GM12878 (cell line): ENCODE measurements at regions not wholly inside any gene's neighbourhood (a gene's known extent, or its start where the extent isn't known, plus 50 kb on each side); places are given as distances from the start of the nearest gene placed in this dataset.

Source experiments
- BACH1 ChIP-seq: fragments of 450-650 bp; IDR thresholded peaks from 2 replicates; pipeline ENCODE4 v1.6.1; 2017; ENCODE audit warnings: mild to moderate bottlenecking, borderline replicate concordance
- DPF2 ChIP-seq: fragments of 450-650 bp; IDR thresholded peaks from 2 replicates; pipeline ENCODE4 v1.6.1; 2017; ENCODE audit warnings: mild to moderate bottlenecking
- EZH2 ChIP-seq: IDR thresholded peaks from 2 replicates; pipeline ENCODE4 v1.6.1; 2012; ENCODE audit warnings: low read depth, mild to moderate bottlenecking, control low read depth, inconsistent platforms, low read length, borderline replicate concordance; ENCODE audit not compliant: control insufficient read depth
- IRF4 ChIP-seq: IDR thresholded peaks from 2 replicates; pipeline ENCODE4 v1.6.1; 2011; ENCODE audit warnings: low read depth, low read length
- KAT2A ChIP-seq: conservative IDR thresholded peaks from 2 replicates; pipeline ENCODE4 v1.6.1; 2011; ENCODE audit warnings: low read depth, low read length; ENCODE audit not compliant: control insufficient read depth
- NFIC ChIP-seq: IDR thresholded peaks from 2 replicates; pipeline ENCODE4 v1.6.1; 2012; ENCODE audit warnings: low read depth, mild to moderate bottlenecking, inconsistent platforms, low read length, moderate library complexity
- PRDM15 ChIP-seq: fragments of 450-650 bp; formaldehyde crosslinking; IDR thresholded peaks from 2 replicates; pipeline ENCODE4 v1.4.0; 2020; ENCODE audit warnings: mild to moderate bottlenecking, moderate library complexity
- RFX5 ChIP-seq: IDR thresholded peaks from 2 replicates; pipeline ENCODE4 v1.6.1; 2011; ENCODE audit warnings: low read depth, low read length, improper control_type of control experiment
- TF ChIP-seq, protein P1 (sequence below), 3 experiments: IDR thresholded peaks in 2 of 3; conservative IDR thresholded peaks in 1 of 3; 2 replicates each; pipeline ENCODE4 v1.5.1; 2011; ENCODE audit warnings: low read depth in 3 of 3, low read length in 3 of 3, mild to moderate bottlenecking in 3 of 3, control low read depth in 2 of 3, moderate library complexity in 2 of 3, inconsistent platforms in 1 of 3, mixed read lengths in 1 of 3; ENCODE audit not compliant: control insufficient read depth in 2 of 3, insufficient read depth in 1 of 3; ENCODE audit errors: extremely low read depth in 1 of 3
- TF ChIP-seq, protein P2 (sequence below): IDR thresholded peaks from 2 replicates; pipeline ENCODE4 v1.6.1; 2012; ENCODE audit warnings: low read depth, low read length, improper control_type of control experiment
- TF ChIP-seq, protein P3 (sequence below): IDR thresholded peaks from 2 replicates; pipeline ENCODE4 v1.6.1; 2011; ENCODE audit warnings: low read depth, low read length, improper control_type of control experiment, borderline replicate concordance

DNA sequence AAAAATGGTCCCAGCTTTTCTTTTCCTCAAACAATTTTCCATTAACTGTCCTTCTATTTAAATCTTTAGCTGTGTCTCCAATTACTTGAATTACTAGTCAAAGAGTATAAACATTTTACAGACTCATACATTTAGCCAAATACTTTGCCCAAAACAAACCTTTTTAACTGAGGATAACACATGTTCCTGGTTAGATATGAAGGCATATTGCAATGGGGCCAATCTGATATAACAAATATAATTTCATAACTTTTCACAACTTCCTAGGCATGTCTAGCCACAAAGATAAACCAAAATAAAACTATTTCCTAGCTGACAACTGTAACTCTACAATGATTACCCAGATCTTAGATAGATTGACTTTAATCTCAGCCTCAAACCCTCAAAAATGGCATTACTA is 247.5 kb upstream of the ZNF521 start:
- TF ChIP-seq IRF4 (no peak), EZH2 (no peak), NFIC (no peak), KAT2A (no peak), BACH1 (no peak), RFX5 (no peak), DPF2 (no peak), PRDM15 (CRISPR knock-in tag) (no peak)
- TF ChIP-seq, protein P1, sequence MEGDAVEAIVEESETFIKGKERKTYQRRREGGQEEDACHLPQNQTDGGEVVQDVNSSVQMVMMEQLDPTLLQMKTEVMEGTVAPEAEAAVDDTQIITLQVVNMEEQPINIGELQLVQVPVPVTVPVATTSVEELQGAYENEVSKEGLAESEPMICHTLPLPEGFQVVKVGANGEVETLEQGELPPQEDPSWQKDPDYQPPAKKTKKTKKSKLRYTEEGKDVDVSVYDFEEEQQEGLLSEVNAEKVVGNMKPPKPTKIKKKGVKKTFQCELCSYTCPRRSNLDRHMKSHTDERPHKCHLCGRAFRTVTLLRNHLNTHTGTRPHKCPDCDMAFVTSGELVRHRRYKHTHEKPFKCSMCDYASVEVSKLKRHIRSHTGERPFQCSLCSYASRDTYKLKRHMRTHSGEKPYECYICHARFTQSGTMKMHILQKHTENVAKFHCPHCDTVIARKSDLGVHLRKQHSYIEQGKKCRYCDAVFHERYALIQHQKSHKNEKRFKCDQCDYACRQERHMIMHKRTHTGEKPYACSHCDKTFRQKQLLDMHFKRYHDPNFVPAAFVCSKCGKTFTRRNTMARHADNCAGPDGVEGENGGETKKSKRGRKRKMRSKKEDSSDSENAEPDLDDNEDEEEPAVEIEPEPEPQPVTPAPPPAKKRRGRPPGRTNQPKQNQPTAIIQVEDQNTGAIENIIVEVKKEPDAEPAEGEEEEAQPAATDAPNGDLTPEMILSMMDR (IDR thresholded peaks at IDR 0.05 in 2 of 3, conservative IDR thresholded peaks at IDR 0.05 in 1 of 3; ENCODE audit: control insufficient read depth in 2 of 3, extremely low read depth in 1 of 3, insufficient read depth in 1 of 3, low read depth in 3 of 3, low read length in 3 of 3): no peak
- TF ChIP-seq, protein P2, sequence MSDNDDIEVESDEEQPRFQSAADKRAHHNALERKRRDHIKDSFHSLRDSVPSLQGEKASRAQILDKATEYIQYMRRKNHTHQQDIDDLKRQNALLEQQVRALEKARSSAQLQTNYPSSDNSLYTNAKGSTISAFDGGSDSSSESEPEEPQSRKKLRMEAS: no peak
- TF ChIP-seq, protein P3, sequence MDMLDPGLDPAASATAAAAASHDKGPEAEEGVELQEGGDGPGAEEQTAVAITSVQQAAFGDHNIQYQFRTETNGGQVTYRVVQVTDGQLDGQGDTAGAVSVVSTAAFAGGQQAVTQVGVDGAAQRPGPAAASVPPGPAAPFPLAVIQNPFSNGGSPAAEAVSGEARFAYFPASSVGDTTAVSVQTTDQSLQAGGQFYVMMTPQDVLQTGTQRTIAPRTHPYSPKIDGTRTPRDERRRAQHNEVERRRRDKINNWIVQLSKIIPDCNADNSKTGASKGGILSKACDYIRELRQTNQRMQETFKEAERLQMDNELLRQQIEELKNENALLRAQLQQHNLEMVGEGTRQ: no peak
